GM19468 (cell line): ENCODE measurements at regions not wholly inside any gene's neighbourhood (a gene's known extent, or its start where the extent isn't known, plus 50 kb on each side); places are given as distances from the start of the nearest gene placed in this dataset.

Source experiments
- ATAC-seq: cut with Tn5 transposase; IDR thresholded peaks from one replicate; pipeline ENCODE4 v1.9.1; 2021; ENCODE audit warnings: mild to moderate bottlenecking, moderate library complexity, moderate number of reproducible peaks; ENCODE audit not compliant: unreplicated experiment; ENCODE audit errors: extremely low read depth

GRCh38 chr1:188397521-188397920 lies 1568.8 kb downstream of the PLA2G4A start:
- ATAC-seq = no peak

- no peak for ATAC-seq
Measured at GRCh38 chr1:188402986-188403385, 1574.2 kb downstream of the PLA2G4A start.

GRCh38 chr1:188406636-188407035 lies 1577.9 kb downstream of the PLA2G4A start:
- no peak for ATAC-seq

- ATAC-seq = no peak
Measured at GRCh38 chr1:188420177-188420576, 1591.4 kb downstream of the PLA2G4A start.

- ATAC-seq = no peak
Measured at GRCh38 chr1:188423073-188423472, 1594.3 kb downstream of the PLA2G4A start.

- ATAC-seq = no peak
Measured at GRCh38 chr1:188424176-188424575, 1595.4 kb downstream of the PLA2G4A start.

GRCh38 chr1:188425687-188426086 lies 1596.9 kb downstream of the PLA2G4A start:
- ATAC-seq = no peak

GRCh38 chr1:188426561-188426960 lies 1597.8 kb downstream of the PLA2G4A start:
- no peak for ATAC-seq

GRCh38 chr1:188427642-188428041 lies 1598.9 kb downstream of the PLA2G4A start:
- no peak for ATAC-seq

- ATAC-seq = no peak
Measured at GRCh38 chr1:188429386-188429785, 1600.6 kb downstream of the PLA2G4A start.

GRCh38 chr1:188432427-188432826 lies 1603.7 kb downstream of the PLA2G4A start:
- no peak for ATAC-seq

GRCh38 chr1:188433425-188433824 lies 1604.7 kb downstream of the PLA2G4A start:
- no peak for ATAC-seq

- no peak for ATAC-seq
Measured at GRCh38 chr1:188444526-188444925, 1615.8 kb downstream of the PLA2G4A start.

- ATAC-seq = no peak
Measured at GRCh38 chr1:188462837-188463236, 1634.1 kb downstream of the PLA2G4A start.

GRCh38 chr1:188463919-188464318 lies 1635.2 kb downstream of the PLA2G4A start:
- no peak for ATAC-seq

- ATAC-seq = no peak
Measured at GRCh38 chr1:188466539-188466938, 1637.8 kb downstream of the PLA2G4A start.

GRCh38 chr1:188476606-188477005 lies 1647.9 kb downstream of the PLA2G4A start:
- ATAC-seq = no peak

- no peak for ATAC-seq
Measured at GRCh38 chr1:188489336-188490112, 1660.8 kb downstream of the PLA2G4A start.

- no peak for ATAC-seq
Measured at GRCh38 chr1:188496506-188496905, 1667.8 kb downstream of the PLA2G4A start.

GRCh38 chr1:188497020-188497419 lies 1668.3 kb downstream of the PLA2G4A start:
- ATAC-seq = no peak

- ATAC-seq = no peak
Measured at GRCh38 chr1:188499690-188500089, 1670.9 kb downstream of the PLA2G4A start.

GRCh38 chr1:188514917-188515316 lies 1686.2 kb downstream of the PLA2G4A start:
- ATAC-seq = no peak
